H9 (cell line): ENCODE measurements at regions not wholly inside any gene's neighbourhood (a gene's known extent, or its start where the extent isn't known, plus 50 kb on each side); places are given as distances from the start of the nearest gene placed in this dataset.

Experiments used
- DNase-seq: peaks from one replicate; pipeline ENCODE4 v3.0.0-alpha.2; 2017
- H2AFZ ChIP-seq: one replicate; pipeline ENCODE4 v1.6.1; 2013; ENCODE audit warnings: mild to moderate bottlenecking, low read length, control low read depth, moderate library complexity
- H2AK5ac ChIP-seq: 2 replicates; pipeline ENCODE4 v1.6.1; 2013; ENCODE audit warnings: low read length, control low read depth, mixed read lengths; ENCODE audit not compliant: insufficient read length
- H2BK120ac ChIP-seq: one replicate; pipeline ENCODE4 v1.6.1; 2013; ENCODE audit warnings: low read depth, mild to moderate bottlenecking, low read length, control low read depth, inconsistent platforms; ENCODE audit not compliant: poor library complexity, severe bottlenecking
- H2BK12ac ChIP-seq: 2 replicates; pipeline ENCODE4 v1.6.1; 2013; ENCODE audit warnings: low read length, control low read depth, mixed read lengths, low read depth; ENCODE audit not compliant: insufficient read length
- H2BK15ac ChIP-seq: 2 replicates; pipeline ENCODE4 v1.6.1; 2013; ENCODE audit warnings: low read depth, low read length, control low read depth
- H2BK20ac ChIP-seq: one replicate; pipeline ENCODE4 v1.6.1; 2013; ENCODE audit warnings: low read depth, mild to moderate bottlenecking, low read length, control low read depth, inconsistent platforms; ENCODE audit not compliant: poor library complexity, severe bottlenecking
- H2BK5ac ChIP-seq: 2 replicates; pipeline ENCODE4 v1.6.1; 2013; ENCODE audit warnings: low read length, control low read depth, mixed read lengths; ENCODE audit not compliant: insufficient read length
- H3K14ac ChIP-seq: 2 replicates; pipeline ENCODE4 v1.6.1; 2013; ENCODE audit warnings: low read length, control low read depth; ENCODE audit not compliant: insufficient read depth
- H3K18ac ChIP-seq: 2 replicates; pipeline ENCODE4 v1.6.1; 2013; ENCODE audit warnings: low read depth, mild to moderate bottlenecking, mixed read lengths, low read length, control low read depth; ENCODE audit not compliant: insufficient read length
- H3K23ac ChIP-seq: 2 replicates; pipeline ENCODE4 v1.6.1; 2013; ENCODE audit warnings: low read length, control low read depth, mixed read lengths, low read depth; ENCODE audit not compliant: insufficient read length
- H3K23me2 ChIP-seq: 2 replicates; pipeline ENCODE4 v1.6.1; 2013; ENCODE audit warnings: low read depth, mild to moderate bottlenecking, mixed read lengths, low read length, control low read depth; ENCODE audit not compliant: insufficient read length, poor library complexity, severe bottlenecking
- H3K27ac ChIP-seq: 2 replicates; pipeline ENCODE4 v1.5.1; 2013; ENCODE audit warnings: low read length, control low read depth, mixed read lengths, low read depth; ENCODE audit not compliant: insufficient read length
- H3K27me3 ChIP-seq: 2 replicates; pipeline ENCODE4 v1.6.1; 2013; ENCODE audit warnings: low read length, control low read depth, inconsistent platforms; ENCODE audit not compliant: insufficient read depth
- H3K4ac ChIP-seq: 2 replicates; pipeline ENCODE4 v1.6.1; 2013; ENCODE audit warnings: low read depth, mild to moderate bottlenecking, control low read depth, inconsistent platforms, low read length, moderate library complexity
- H3K4me1 ChIP-seq: 2 replicates; pipeline ENCODE4 v1.6.1; 2013; ENCODE audit warnings: low read length, control low read depth, inconsistent platforms; ENCODE audit not compliant: insufficient read depth
- H3K4me2 ChIP-seq: 2 replicates; pipeline ENCODE4 v1.6.1; 2013; ENCODE audit warnings: low read length, control low read depth, mixed read lengths; ENCODE audit not compliant: insufficient read length, insufficient read depth
- H3K56ac ChIP-seq: 2 replicates; pipeline ENCODE4 v1.6.1; 2013; ENCODE audit warnings: low read depth, mild to moderate bottlenecking, mixed read lengths, low read length, control low read depth; ENCODE audit not compliant: insufficient read length
- H3K79me1 ChIP-seq: 2 replicates; pipeline ENCODE4 v1.6.1; 2013; ENCODE audit warnings: low read depth, mild to moderate bottlenecking, moderate library complexity, low read length, control low read depth, inconsistent platforms; ENCODE audit not compliant: insufficient read depth, poor library complexity, severe bottlenecking
- H3K79me2 ChIP-seq: 2 replicates; pipeline ENCODE4 v1.6.1; 2013; ENCODE audit warnings: low read length, control low read depth, inconsistent platforms; ENCODE audit not compliant: insufficient read depth
- H3K9ac ChIP-seq: 2 replicates; pipeline ENCODE4 v1.6.1; 2013; ENCODE audit warnings: low read length, control low read depth, mixed read lengths; ENCODE audit not compliant: insufficient read length; ENCODE audit errors: extremely low read depth
- H3K9me3 ChIP-seq: one replicate; pipeline ENCODE4 v1.6.1; 2013; ENCODE audit warnings: low read depth, low read length, inconsistent platforms; ENCODE audit not compliant: control insufficient read depth
- H3T11ph ChIP-seq: one replicate; pipeline ENCODE4 v1.6.1; 2013; ENCODE audit warnings: mild to moderate bottlenecking, low read length, control low read depth, inconsistent platforms
- H4K20me1 ChIP-seq: one replicate; pipeline ENCODE4 v1.6.1; 2013; ENCODE audit not compliant: control insufficient read depth, insufficient read length, insufficient read depth
- H4K5ac ChIP-seq: 2 replicates; pipeline ENCODE4 v1.6.1; 2013; ENCODE audit warnings: low read depth, mild to moderate bottlenecking, mixed read lengths, low read length, control low read depth; ENCODE audit not compliant: insufficient read length
- H4K8ac ChIP-seq: replicated peaks from 2 replicates; pipeline ENCODE4 v1.6.1; 2013; ENCODE audit warnings: low read length, control low read depth, mixed read lengths, low read depth; ENCODE audit not compliant: insufficient read length
- H4K91ac ChIP-seq: 2 replicates; pipeline ENCODE4 v1.6.1; 2013; ENCODE audit warnings: low read depth, mild to moderate bottlenecking, moderate library complexity, mixed read lengths, low read length, control low read depth; ENCODE audit not compliant: insufficient read length
- H3K27ac Mint-ChIP-seq, 3 experiments: 2 replicates in 2 of 3; 3 replicates in 1 of 3; pipeline ENCODE4 v1.8.0; 2020 to 2021; ENCODE audit warnings: mixed read lengths in 3 of 3, mild to moderate bottlenecking in 1 of 3, moderate library complexity in 1 of 3
- H3K27me3 Mint-ChIP-seq: 2 replicates; pipeline ENCODE4 v1.8.0; 2021; ENCODE audit warnings: low read depth, mild to moderate bottlenecking, moderate library complexity, mixed read lengths
- H3K36me3 Mint-ChIP-seq, 3 experiments: 2 replicates in 2 of 3; 3 replicates in 1 of 3; pipeline ENCODE4 v1.8.0; 2020 to 2021; ENCODE audit warnings: low read depth in 3 of 3, mixed read lengths in 3 of 3; ENCODE audit not compliant: insufficient read depth in 1 of 3
- H3K4me1 Mint-ChIP-seq, 2 experiments: 2 replicates each; pipeline ENCODE4 v1.8.0; 2020; ENCODE audit warnings: mixed read lengths in 2 of 2
- H3K4me3 Mint-ChIP-seq, 2 experiments: 2 replicates in 1 of 2; 3 replicates in 1 of 2; pipeline ENCODE4 v1.8.0; 2020 to 2021; ENCODE audit warnings: mild to moderate bottlenecking in 2 of 2, mixed read lengths in 2 of 2, moderate library complexity in 1 of 2
- H3K9me3 Mint-ChIP-seq, 2 experiments: 2 replicates in 1 of 2; 3 replicates in 1 of 2; pipeline ENCODE4 v1.8.0; 2020; ENCODE audit warnings: mild to moderate bottlenecking in 2 of 2, mixed read lengths in 2 of 2, moderate library complexity in 1 of 2
- CTCF ChIP-seq: fragments of 200-600 bp; sonication (generic); conservative IDR thresholded peaks from 3 replicates; pipeline ENCODE4 v1.8.0; 2021; ENCODE audit warnings: antibody characterized with exemption, mild to moderate bottlenecking
- WGBS: extraction: QIAGEN DNeasy Blood & Tissue Kit; methylation state at CpG from one replicate; pipeline ENCODE4 v1.1.7; 2013; ENCODE audit warnings: missing lambda C conversion rate, low lambda C conversion rate, mixed read lengths; ENCODE audit not compliant: insufficient read length; ENCODE audit errors: extremely low coverage; 5-methylcytosine and 5-hydroxymethylcytosine counted together

GRCh38 chr11:32526760-32527159 is 56.9 kb upstream of the EIF3M start:
- Histone ChIP-seq H4K91ac (no peak overlapping the region), H3K27ac (no peak overlapping the region), H3K23ac (no peak overlapping the region), H2BK15ac (no peak overlapping the region), H3K23me2 (no peaks in the 10 kb centered on the region), H2BK5ac (no peak overlapping the region), H3K4ac (no peak overlapping the region), H3K4me2 (no peak overlapping the region), H2BK12ac (no peak overlapping the region), H3T11ph (no peak overlapping the region), H3K14ac (no peak overlapping the region), H3K56ac (no peak overlapping the region), H4K8ac (no peak overlapping the region), H2BK20ac (no peak overlapping the region), H3K79me2 (no peaks in the 10 kb centered on the region), H4K5ac (no peak overlapping the region), H3K79me1 (no peaks in the 10 kb centered on the region), H4K20me1 (no peaks in the 10 kb centered on the region), H3K4me1 (no peaks in the 10 kb centered on the region), H2AFZ (no peak overlapping the region), H2AK5ac (no peak overlapping the region), H2BK120ac (no peak overlapping the region), H3K18ac (no peak overlapping the region), H3K27me3 (no peaks in the 10 kb centered on the region), H3K9ac (no peak overlapping the region), H3K9me3 (no peaks in the 10 kb centered on the region)
- Mint-ChIP-seq H3K4me3 (no peak overlapping the region), H3K4me1 (no peaks in the 10 kb centered on the region), H3K27ac (no peak overlapping the region), H3K27me3 (no peaks in the 10 kb centered on the region), H3K36me3 (no peaks in the 10 kb centered on the region), H3K9me3 (peaks cover 0 to 10% of the 10 kb centered on the region in 2 experiments; a peak in 3 of 5 replicates)
- TF ChIP-seq CTCF = no peak
- WGBS = no CpG with 5 or more reads among the region's 4 CpGs
- DNase-seq = no peak
